ENCODE measurements at regions not wholly inside any gene's neighbourhood (a gene's known extent, or its start where the extent isn't known, plus 50 kb on each side); places are given as distances from the start of the nearest gene placed in this dataset.

- H3K79me1 ChIP-seq (ENCODE audit: low read depth in 1 of 2, low read length in 2 of 2): peaks cover 0 to 5% of the 10 kb centered on the region in 2 experiments; a peak in 1 of 4 replicates
- H3K27me3 ChIP-seq (ENCODE audit: control insufficient read depth, insufficient read depth, low read length): no peaks in the 10 kb centered on the region
- intact Hi-C loops (cut with micrococcal nuclease) (loop anchor here (2.0 to 5.0 kb wide), 2 partner anchors 58 to 137 kb away; no protein-coding TSS in a partner anchor), in situ Hi-C loops (cut with MboI; ENCODE audit: low sequenced_read_pairs) (no loop called here), dilution Hi-C loops (cut with HindIII; ENCODE audit: low sequenced_read_pairs, unreplicated experiment) (no loop called here)
- peak overlapping the region; percentile 77 for H2BK15ac ChIP-seq (ENCODE audit: low read depth, low read length)
- H3K36me3 ChIP-seq (ENCODE audit: control insufficient read depth, insufficient read depth, low read length): no peaks in the 10 kb centered on the region
- peaks cover 17% of the 10 kb centered on the region for H3K9me1 ChIP-seq (ENCODE audit: insufficient read depth, low read length)
- ATAC-seq (ENCODE audit: low read depth) (peak; percentile 21), DNase-seq (peak; percentile 82)
- peak overlapping the region; percentile 93 for H2BK120ac ChIP-seq (ENCODE audit: low read depth, low read length)
- no peaks in the 10 kb centered on the region for H3K9me3 ChIP-seq (ENCODE audit: control insufficient read depth, insufficient read depth, low read length)
- no peak overlapping the region for H3K4me2 ChIP-seq (ENCODE audit: low read depth, low read length)
- H2BK20ac ChIP-seq (ENCODE audit: low read depth, low read length): peak overlapping the region; percentile 93
- H4K8ac ChIP-seq (ENCODE audit: low read depth in 2 of 2, low read length in 2 of 2): peak overlapping the region; percentile 87 to 91
- H3K23ac ChIP-seq (ENCODE audit: low read depth, low read length): peak overlapping the region; percentile 37; the same call in 1 of the 2 replicates
- TF ChIP-seq MAZ (IDR thresholded peaks at IDR 0.05; ENCODE audit: borderline replicate concordance, low read depth, low read length) (no peak), SMC3 (IDR thresholded peaks at IDR 0.05; ENCODE audit: low read depth, low read length) (no peak), POLR2A (IDR thresholded peaks at IDR 0.05; ENCODE audit: low read depth, low read length) (no peak)
- POLR2A ChIA-PET (ENCODE audit: unreplicated experiment): interaction anchor here (1.1 kb wide), 1 partner anchor 136 kb away, joined by 3 read pairs; no protein-coding TSS in a partner anchor
- H3K14ac ChIP-seq (replicated peaks; ENCODE audit: low read depth, low read length): peak overlapping the region; percentile 91
- no peaks in the 10 kb centered on the region for H4K20me1 ChIP-seq (ENCODE audit: insufficient read depth, low read length)
- H3K4ac ChIP-seq (ENCODE audit: low read depth, low read length): peak overlapping the region; percentile 85
- whole genome bisulfite sequencing, 2 experiments (ENCODE audit: extremely low coverage in 2 of 2, insufficient read length in 1 of 2): no CpG with 5 or more reads among the region's 2 CpGs
- peak overlapping the region; percentile 43; the same call in 1 of the 2 replicates for H3K56ac ChIP-seq (ENCODE audit: extremely low read depth, insufficient read depth, low read length)
- H3K4me1 ChIP-seq (ENCODE audit: control insufficient read depth, insufficient read depth, low read length): peaks cover 16% of the 10 kb centered on the region
- H2BK5ac ChIP-seq (ENCODE audit: low read depth, low read length, poor library complexity, severe bottlenecking): peak overlapping the region; percentile 99
- H3K9ac ChIP-seq (ENCODE audit: low read depth, low read length): no peak overlapping the region; the same call in 1 of the 2 replicates
- H4K5ac ChIP-seq (ENCODE audit: low read depth, low read length): peak overlapping the region; percentile 98
- no peak overlapping the region for H3K4me3 ChIP-seq (ENCODE audit: insufficient read depth, low read depth, low read length)
- H4K91ac ChIP-seq (ENCODE audit: insufficient read depth, low read depth, low read length): peak overlapping the region; percentile 92
- peak overlapping the region; percentile 98; the same call in 1 of the 2 replicates for H3K18ac ChIP-seq (ENCODE audit: low read depth, low read length)
- peak overlapping the region; percentile 65; the same call in 1 of the 2 replicates for H3K27ac ChIP-seq (ENCODE audit: insufficient read depth, low read length)
- H2AK5ac ChIP-seq (ENCODE audit: low read depth, low read length): peak overlapping the region; percentile 88
- BruUV-seq (replicated peaks): no TSS peak
- H2AK9ac ChIP-seq (replicated peaks; ENCODE audit: low read depth, low read length, poor library complexity): no peak overlapping the region
- no peak overlapping the region for H2AFZ ChIP-seq (replicated peaks; ENCODE audit: low read length, poor library complexity)
- CTCF ChIA-PET: interaction anchor here (1.0 kb wide), 1 partner anchor 187 kb away, joined by 3 read pairs; no protein-coding TSS in a partner anchor
Observed at GRCh38 chr6:133705731-133706130, 183.2 kb upstream of the TCF21 start.

Data from IMR-90 (cell line).